Esophagus muscularis mucosa (tissue), 4 donors: ENCODE measurements at regions not wholly inside any gene's neighbourhood (a gene's known extent, or its start where the extent isn't known, plus 50 kb on each side); places are given as distances from the start of the nearest gene placed in this dataset.

Source experiments
- EP300 ChIP-seq: sonication (generic); formaldehyde crosslinking; IDR thresholded peaks from one replicate; pipeline ENCODE4 v1.6.1; 2017; ENCODE audit warnings: antibody characterized with exemption
- POLR2A ChIP-seq: fragments of 450-650 bp; IDR thresholded peaks from one replicate; pipeline ENCODE4 v1.6.1; 2017; ENCODE audit warnings: antibody characterized with exemption, moderate library complexity, mild to moderate bottlenecking, low read depth
- POLR2AphosphoS5 ChIP-seq, 2 donors: sonication (generic); formaldehyde crosslinking; IDR thresholded peaks; one replicate each; pipeline ENCODE4 v1.6.1; 2017; ENCODE audit warnings: antibody characterized with exemption in 2 of 2
- TF ChIP-seq, protein P1 (sequence below), 3 experiments: fragments of 200-600 bp in 2 of 3; fragments of 450-650 bp in 1 of 3; sonication (generic) in 2 of 3; IDR thresholded peaks; one replicate each; pipeline ENCODE4 v1.5.1; 2017 to 2019; ENCODE audit warnings: antibody characterized with exemption in 3 of 3, mild to moderate bottlenecking in 2 of 3, moderate library complexity in 1 of 3

DNA sequence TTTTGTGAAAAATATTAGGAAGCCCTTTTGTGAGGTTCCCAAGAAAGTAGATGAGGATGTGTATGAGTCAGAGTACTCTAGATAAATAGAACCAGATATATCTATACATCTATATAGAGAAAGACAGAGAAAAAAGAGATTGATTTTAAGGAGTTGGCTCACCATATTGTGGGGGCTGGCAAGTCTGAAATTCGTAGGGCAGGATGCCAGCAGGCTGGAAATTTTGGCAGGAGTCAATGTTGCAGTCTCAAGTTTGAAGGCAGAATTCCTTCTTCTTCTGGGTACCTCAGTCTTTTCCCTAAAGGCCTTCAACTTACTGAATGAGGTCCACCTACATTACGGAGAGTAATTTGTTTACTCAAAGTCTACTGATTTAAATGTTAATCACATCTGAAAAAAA lies 65.3 kb upstream of the SAMD3 start:
- TF ChIP-seq, protein P1, sequence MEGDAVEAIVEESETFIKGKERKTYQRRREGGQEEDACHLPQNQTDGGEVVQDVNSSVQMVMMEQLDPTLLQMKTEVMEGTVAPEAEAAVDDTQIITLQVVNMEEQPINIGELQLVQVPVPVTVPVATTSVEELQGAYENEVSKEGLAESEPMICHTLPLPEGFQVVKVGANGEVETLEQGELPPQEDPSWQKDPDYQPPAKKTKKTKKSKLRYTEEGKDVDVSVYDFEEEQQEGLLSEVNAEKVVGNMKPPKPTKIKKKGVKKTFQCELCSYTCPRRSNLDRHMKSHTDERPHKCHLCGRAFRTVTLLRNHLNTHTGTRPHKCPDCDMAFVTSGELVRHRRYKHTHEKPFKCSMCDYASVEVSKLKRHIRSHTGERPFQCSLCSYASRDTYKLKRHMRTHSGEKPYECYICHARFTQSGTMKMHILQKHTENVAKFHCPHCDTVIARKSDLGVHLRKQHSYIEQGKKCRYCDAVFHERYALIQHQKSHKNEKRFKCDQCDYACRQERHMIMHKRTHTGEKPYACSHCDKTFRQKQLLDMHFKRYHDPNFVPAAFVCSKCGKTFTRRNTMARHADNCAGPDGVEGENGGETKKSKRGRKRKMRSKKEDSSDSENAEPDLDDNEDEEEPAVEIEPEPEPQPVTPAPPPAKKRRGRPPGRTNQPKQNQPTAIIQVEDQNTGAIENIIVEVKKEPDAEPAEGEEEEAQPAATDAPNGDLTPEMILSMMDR (IDR thresholded peaks at IDR 0.05), result no peak
- no peak for TF ChIP-seq EP300
- TF ChIP-seq POLR2A, result no peak
- no peak for TF ChIP-seq POLR2AphosphoS5 (IDR thresholded peaks at IDR 0.05)
